ENCODE measurements at regions not wholly inside any gene's neighbourhood (a gene's known extent, or its start where the extent isn't known, plus 50 kb on each side); places are given as distances from the start of the nearest gene placed in this dataset.

DNA sequence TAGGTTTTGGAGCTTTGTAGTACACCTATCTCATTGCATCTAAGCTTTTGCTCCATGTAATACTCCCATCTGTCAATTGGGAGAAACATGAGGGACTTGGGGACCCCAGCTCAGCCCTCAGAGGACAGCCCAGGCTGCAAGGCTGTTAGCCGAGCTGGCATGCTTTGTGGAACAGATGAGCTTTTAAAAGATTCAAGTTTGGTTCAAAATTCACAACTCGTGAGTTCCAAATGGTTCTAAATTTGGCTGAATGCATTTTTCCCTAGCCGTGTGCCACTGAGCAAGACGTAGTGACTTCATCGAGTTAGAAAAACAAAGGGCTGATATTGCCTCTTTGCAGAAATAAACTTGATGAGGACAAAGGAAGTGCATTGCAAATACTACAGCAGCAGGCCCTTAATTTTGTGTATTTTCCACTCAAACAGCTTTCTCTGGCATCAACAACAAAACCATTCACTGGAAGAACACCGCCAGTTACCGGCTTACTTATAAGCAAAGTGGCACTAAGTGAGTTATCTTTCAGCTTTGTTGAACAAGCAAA, 165.0 kb upstream of the HS3ST1 start:
- TF ChIP-seq CTCF (IDR thresholded peaks at IDR 0.05) (no peak), POLR2A (IDR thresholded peaks at IDR 0.05) (no peak)
- Histone ChIP-seq H3K4me1 (no peaks in the 10 kb centered on the region), H3K27ac (no peak overlapping the region), H3K9me3 (no peaks in the 10 kb centered on the region), H3K4me3 (no peak overlapping the region), H3K27me3 (no peaks in the 10 kb centered on the region), H3K36me3 (no peaks in the 10 kb centered on the region)
- intact Hi-C loops (cut with DNase I), result no loop called here
- 86 to 90% methylated on average over 7 of the region's 7 CpGs for WGBS, 2 donors
- DNase-seq, result no peak

GRCh38 chr4:11592276-11592675, 163.6 kb upstream of the HS3ST1 start:
- no peak overlapping the region for H3K27ac ChIP-seq
- H3K36me3 ChIP-seq, result no peaks in the 10 kb centered on the region
- H3K4me1 ChIP-seq, result no peaks in the 10 kb centered on the region
- TF ChIP-seq CTCF (IDR thresholded peaks at IDR 0.05) (no peak), EP300 (IDR thresholded peaks at IDR 0.05) (no peak), POLR2A (IDR thresholded peaks at IDR 0.05) (no peak), POLR2AphosphoS5 (IDR thresholded peaks at IDR 0.05) (no peak)
- no peaks in the 10 kb centered on the region for H3K27me3 ChIP-seq
- 90 to 95% methylated on average over 4 of the region's 4 CpGs for whole genome bisulfite sequencing, 2 donors
- H3K9me3 ChIP-seq, result no peaks in the 10 kb centered on the region
- no peak overlapping the region for H3K4me3 ChIP-seq
- intact Hi-C loops (cut with DNase I), result no loop called here
- no peak for DNase-seq

DNA sequence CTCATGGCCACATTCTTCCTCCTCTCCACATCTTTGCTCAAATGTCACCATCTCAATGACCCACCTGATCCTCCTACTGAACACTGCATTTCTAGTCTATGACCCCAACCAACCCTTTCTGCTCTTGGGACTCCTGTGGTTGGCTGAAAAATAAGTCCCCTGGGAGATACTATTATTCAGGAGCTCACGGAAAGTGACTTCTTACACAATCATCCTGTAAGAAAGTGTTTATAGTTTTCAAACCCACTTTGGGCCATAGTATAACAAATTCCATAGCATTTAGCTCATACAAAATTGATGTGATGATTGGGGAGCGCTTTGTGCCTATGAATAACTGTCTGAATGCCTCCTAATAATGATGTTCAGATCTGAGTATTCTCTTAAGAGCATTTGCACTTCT, 161.4 kb upstream of the HS3ST1 start:
- Histone ChIP-seq H3K4me1 (no peaks in the 10 kb centered on the region), H3K27me3 (no peaks in the 10 kb centered on the region), H3K4me3 (no peak overlapping the region), H3K27ac (no peak overlapping the region), H3K36me3 (no peaks in the 10 kb centered on the region), H3K9me3 (no peaks in the 10 kb centered on the region)
- intact Hi-C loops (cut with DNase I), result no loop called here
- DNase-seq, result no peak
- WGBS, 2 donors, result 49 to 72% methylated on average over 2 of the region's 2 CpGs
- TF ChIP-seq POLR2AphosphoS5 (IDR thresholded peaks at IDR 0.05), result no peak
- TF ChIP-seq EP300 (IDR thresholded peaks at IDR 0.05), result no peak
- TF ChIP-seq POLR2A (IDR thresholded peaks at IDR 0.05), result no peak
- TF ChIP-seq CTCF (IDR thresholded peaks at IDR 0.05), result no peak

GRCh38 chr4:11589676-11590075, 161.0 kb upstream of the HS3ST1 start:
- H3K36me3 ChIP-seq, result no peaks in the 10 kb centered on the region
- no peak overlapping the region for H3K27ac ChIP-seq
- WGBS, 2 donors, result 73 to 82% methylated on average over 1 of the region's 1 CpG
- DNase-seq, result no peak
- intact Hi-C loops (cut with DNase I), result no loop called here
- no peak overlapping the region for H3K4me3 ChIP-seq
- TF ChIP-seq POLR2A (IDR thresholded peaks at IDR 0.05) (no peak), POLR2AphosphoS5 (IDR thresholded peaks at IDR 0.05) (no peak), CTCF (IDR thresholded peaks at IDR 0.05) (no peak), EP300 (IDR thresholded peaks at IDR 0.05) (no peak)
- no peaks in the 10 kb centered on the region for H3K27me3 ChIP-seq
- no peaks in the 10 kb centered on the region for H3K9me3 ChIP-seq
- H3K4me1 ChIP-seq, result no peaks in the 10 kb centered on the region

DNA sequence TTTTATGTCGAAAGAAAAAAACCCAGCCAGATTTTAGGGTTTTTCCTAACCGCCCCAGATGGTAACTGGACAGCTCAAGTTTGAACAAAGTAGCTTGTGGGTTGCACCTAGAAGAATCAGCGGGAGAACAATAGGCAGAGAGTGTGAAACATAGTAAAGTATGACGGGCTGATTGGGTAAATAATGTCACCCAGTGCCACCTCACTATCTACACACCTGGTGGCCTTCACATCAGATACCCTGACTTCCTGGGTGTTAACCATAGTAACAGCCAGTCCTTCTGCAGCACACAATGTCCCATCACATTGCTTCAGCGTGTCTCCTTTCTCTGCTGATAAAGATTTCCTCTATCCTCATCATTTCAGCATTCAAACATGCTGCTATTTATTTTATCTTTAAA, 159.1 kb upstream of the HS3ST1 start:
- no peaks in the 10 kb centered on the region for H3K9me3 ChIP-seq
- DNase-seq, result no peak
- no peak overlapping the region for H3K27ac ChIP-seq
- TF ChIP-seq CTCF (IDR thresholded peaks at IDR 0.05) (no peak), POLR2AphosphoS5 (IDR thresholded peaks at IDR 0.05) (no peak), EP300 (IDR thresholded peaks at IDR 0.05) (no peak), POLR2A (IDR thresholded peaks at IDR 0.05) (no peak)
- H3K4me3 ChIP-seq, result no peak overlapping the region
- intact Hi-C loops (cut with DNase I), result no loop called here
- no peaks in the 10 kb centered on the region for H3K36me3 ChIP-seq
- no peaks in the 10 kb centered on the region for H3K4me1 ChIP-seq
- no peaks in the 10 kb centered on the region for H3K27me3 ChIP-seq
- WGBS, 2 donors, result 90% methylated on average over 5 of the region's 5 CpGs

Measured in sigmoid colon (tissue), 6 donors.